Large intestine (tissue), 3 donors: ENCODE measurements at regions not wholly inside any gene's neighbourhood (a gene's known extent, or its start where the extent isn't known, plus 50 kb on each side); places are given as distances from the start of the nearest gene placed in this dataset.
"Not testable (repeated sequence)": the region's sequence is repeated elsewhere in the genome, so short reads cannot be mapped to it uniquely, and the experiment has no call there.

Source experiments
- DNase-seq, 2 donors: peaks; one replicate each; pipeline versions ENCODE4 v3.0.0 to v3.0.0-alpha.2; 2013
- H3K27ac ChIP-seq: one replicate; pipeline ENCODE4 v1.5.1; 2013; ENCODE audit warnings: low read length
- H3K27me3 ChIP-seq: 2 replicates; pipeline ENCODE4 v1.6.1; 2013; ENCODE audit warnings: low read length; ENCODE audit not compliant: control insufficient read depth, insufficient read depth
- H3K36me3 ChIP-seq: 2 replicates; pipeline ENCODE4 v1.6.1; 2013; ENCODE audit warnings: low read length; ENCODE audit not compliant: control insufficient read depth, insufficient read depth
- H3K4me1 ChIP-seq: one replicate; pipeline ENCODE4 v1.6.1; 2013; ENCODE audit warnings: low read length; ENCODE audit not compliant: control insufficient read depth, insufficient read depth
- H3K4me3 ChIP-seq: one replicate; pipeline ENCODE4 v1.5.1; 2013; ENCODE audit warnings: low read length
- H3K9me3 ChIP-seq: one replicate; pipeline ENCODE4 v1.6.1; 2013; ENCODE audit warnings: mild to moderate bottlenecking, low read depth, low read length, moderate library complexity; ENCODE audit not compliant: control insufficient read depth
- WGBS: methylation state at CpG from one replicate; pipeline ENCODE4 v1.1.5; 2013; ENCODE audit warnings: low lambda C conversion rate; ENCODE audit not compliant: insufficient coverage; 5-methylcytosine and 5-hydroxymethylcytosine counted together

DNA sequence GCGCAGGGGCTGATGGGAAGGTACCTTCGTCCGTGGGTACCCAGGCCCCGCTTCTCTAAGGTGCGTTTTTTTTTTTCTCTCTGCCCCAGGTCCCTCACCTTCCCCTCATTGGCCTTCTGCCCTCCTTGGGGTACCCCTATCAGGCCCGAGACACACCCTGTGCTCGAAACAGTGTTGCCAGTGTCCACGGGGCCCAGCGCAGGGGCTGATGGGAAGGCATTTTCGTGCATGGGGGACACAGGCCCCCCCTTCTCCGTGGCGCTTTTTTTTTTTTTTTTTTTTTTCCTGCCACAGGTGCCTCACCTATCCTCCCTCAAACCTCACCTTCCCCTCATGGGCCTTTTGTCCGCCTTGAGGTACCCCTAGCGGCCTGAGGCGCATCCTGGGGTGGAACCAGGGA is 191.6 kb downstream of the POTEG start:
- H3K27ac ChIP-seq, H3K4me1 ChIP-seq, H3K4me3 ChIP-seq, DNase-seq, H3K9me3 ChIP-seq, H3K36me3 ChIP-seq, H3K27me3 ChIP-seq: not testable (repeated sequence)
- no CpG with 5 or more reads among the region's 15 CpGs for WGBS

DNA sequence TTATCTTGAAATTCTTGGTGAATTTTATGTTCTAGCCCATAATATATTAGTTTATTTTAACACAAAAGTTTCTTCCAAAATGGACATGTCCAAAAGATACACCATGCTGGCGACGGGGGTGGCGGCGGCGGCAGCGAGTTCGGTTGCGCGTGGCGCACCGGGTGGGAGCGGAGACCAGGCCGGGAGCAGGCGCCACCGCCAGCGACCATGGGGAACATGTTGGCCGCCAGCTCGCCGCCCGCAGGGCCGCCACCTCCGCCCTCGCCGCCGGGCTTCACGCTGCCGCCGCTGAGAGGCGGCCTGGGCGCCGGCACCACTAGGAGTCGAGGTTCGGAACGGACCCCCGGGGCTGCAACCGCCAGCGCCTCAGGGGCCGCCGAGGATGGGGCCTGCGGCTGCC is 167.2 kb downstream of the POTEG start:
- DNase-seq, H3K4me1 ChIP-seq, H3K27ac ChIP-seq, H3K27me3 ChIP-seq, H3K4me3 ChIP-seq, H3K36me3 ChIP-seq, H3K9me3 ChIP-seq: not testable (repeated sequence)
- WGBS: no CpG with 5 or more reads among the region's 40 CpGs

DNA sequence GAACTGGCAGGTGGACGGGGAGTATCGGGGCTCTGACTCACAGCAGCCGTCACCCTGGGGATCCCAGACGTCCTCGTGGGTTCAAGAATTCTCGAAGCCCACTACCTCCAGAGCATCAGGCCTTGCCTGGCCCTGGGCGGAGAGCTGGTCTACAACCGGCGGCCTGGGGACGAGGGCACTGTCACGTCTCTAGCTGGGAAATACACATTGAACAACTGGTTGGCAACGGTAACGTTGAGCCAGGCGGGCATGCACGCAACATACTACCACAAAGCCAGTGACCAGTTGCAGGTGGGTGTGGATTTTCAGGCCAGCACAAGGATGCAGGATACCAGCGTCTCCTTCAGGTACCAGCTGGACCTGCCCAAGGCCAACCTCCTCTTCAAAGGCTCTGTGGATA is 166.5 kb downstream of the POTEG start:
- not testable (repeated sequence) for DNase-seq, H3K27me3 ChIP-seq, H3K4me3 ChIP-seq, H3K27ac ChIP-seq, H3K36me3 ChIP-seq, H3K4me1 ChIP-seq, H3K9me3 ChIP-seq
- WGBS: no CpG with 5 or more reads among the region's 16 CpGs

DNA sequence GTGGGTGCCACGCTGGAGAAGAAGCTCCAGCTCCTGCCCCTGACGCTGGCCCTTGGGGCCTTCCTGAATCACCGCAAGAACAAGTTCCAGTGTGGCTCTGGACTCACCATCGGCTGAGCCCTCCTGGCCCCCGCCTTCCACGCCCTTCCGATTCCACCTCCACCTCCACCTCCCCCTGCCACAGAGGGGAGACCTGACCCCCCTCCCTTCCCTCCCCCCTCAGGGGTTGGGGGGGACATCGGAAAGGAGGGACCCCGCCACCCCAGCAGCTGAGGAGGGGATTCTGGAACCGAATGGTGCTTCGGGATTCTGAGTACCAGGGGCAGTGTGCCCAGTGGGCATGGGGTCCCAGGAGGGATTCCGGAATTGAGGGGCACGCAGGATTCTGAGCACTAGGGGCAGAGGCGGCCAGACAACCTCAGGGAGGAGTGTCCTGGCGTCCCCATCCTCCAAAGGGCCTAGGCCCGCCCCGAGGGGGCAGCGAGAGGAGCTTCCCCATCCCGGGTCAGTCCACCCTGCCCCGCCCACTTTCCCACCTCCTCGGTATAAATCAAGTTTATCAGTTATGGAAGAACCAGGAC is 166.0 kb downstream of the POTEG start:
- not testable (repeated sequence) for H3K4me3 ChIP-seq, H3K27me3 ChIP-seq, DNase-seq, H3K27ac ChIP-seq, H3K4me1 ChIP-seq, H3K36me3 ChIP-seq, H3K9me3 ChIP-seq
- no CpG with 5 or more reads among the region's 21 CpGs for WGBS

DNA sequence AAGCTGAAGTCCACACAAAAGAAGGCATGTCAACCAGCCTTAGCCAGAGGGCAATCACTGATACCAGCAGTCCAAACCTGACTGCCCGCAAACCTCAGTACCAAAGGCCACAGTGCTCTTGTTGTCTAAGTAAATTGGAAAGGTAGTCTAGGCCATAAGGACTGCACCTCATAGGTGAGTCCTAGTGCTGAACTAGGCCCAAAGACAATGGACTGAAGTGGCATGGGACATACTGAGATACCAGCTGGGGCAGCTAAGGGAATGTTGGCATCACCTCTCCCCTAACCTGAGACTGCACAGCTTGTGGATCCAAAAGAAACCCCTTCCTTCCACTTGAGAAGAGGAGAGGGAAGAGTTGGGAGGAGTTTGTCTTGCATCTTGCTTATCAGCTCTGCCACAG is 161.9 kb downstream of the POTEG start:
- H3K36me3 ChIP-seq, DNase-seq, H3K27ac ChIP-seq, H3K4me1 ChIP-seq, H3K4me3 ChIP-seq, H3K27me3 ChIP-seq, H3K9me3 ChIP-seq: not testable (repeated sequence)
- WGBS: no CpG with 5 or more reads among the region's 1 CpG

DNA sequence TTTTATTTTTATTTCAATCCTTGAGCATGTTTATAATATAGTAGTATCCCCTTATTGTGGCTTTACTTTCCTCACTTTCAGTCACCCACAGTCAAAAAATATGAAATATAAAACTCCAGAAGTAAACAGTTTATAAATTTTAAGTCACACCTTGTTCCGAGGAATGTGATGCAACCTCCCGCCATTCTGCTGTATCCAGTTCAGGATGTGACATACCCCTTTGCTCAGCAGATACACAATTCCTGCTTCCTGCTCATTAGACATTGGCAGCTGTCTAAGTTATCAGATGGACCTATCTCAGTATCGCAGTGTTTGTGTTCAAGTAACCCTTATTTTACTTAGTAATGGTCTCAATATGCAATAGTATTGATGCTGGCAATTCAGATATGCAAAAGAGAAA is 144.5 kb downstream of the POTEG start:
- H3K4me3 ChIP-seq, H3K27me3 ChIP-seq, H3K27ac ChIP-seq, H3K36me3 ChIP-seq, H3K9me3 ChIP-seq, DNase-seq, H3K4me1 ChIP-seq: not testable (repeated sequence)
- no CpG with 5 or more reads among the region's 3 CpGs for WGBS

DNA sequence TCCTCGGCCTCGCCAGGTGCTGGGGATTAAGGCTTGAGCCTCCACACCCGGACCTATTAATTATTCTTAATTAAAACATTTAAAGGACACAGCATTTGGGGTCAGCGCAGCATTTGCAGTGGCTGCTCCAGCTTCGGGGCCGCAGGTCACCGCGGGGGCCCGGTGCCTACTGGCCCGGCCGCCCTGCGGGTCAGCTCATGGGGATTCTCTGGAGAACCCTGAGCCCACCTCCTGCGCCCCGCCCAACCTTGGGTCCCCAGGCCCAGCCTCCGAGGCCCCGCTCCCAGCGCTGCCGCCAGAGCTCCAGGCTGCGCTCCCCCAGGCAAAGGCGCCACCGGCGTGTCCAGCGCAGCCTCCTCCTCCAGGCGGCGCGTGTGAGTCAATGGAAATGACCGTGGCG is 133.9 kb downstream of the POTEG start:
- H3K27me3 ChIP-seq, H3K4me3 ChIP-seq, DNase-seq, H3K4me1 ChIP-seq, H3K36me3 ChIP-seq, H3K27ac ChIP-seq: not testable (repeated sequence)
- peaks cover 10% of the 10 kb centered on the region for H3K9me3 ChIP-seq
- WGBS: no CpG with 5 or more reads among the region's 28 CpGs

DNA sequence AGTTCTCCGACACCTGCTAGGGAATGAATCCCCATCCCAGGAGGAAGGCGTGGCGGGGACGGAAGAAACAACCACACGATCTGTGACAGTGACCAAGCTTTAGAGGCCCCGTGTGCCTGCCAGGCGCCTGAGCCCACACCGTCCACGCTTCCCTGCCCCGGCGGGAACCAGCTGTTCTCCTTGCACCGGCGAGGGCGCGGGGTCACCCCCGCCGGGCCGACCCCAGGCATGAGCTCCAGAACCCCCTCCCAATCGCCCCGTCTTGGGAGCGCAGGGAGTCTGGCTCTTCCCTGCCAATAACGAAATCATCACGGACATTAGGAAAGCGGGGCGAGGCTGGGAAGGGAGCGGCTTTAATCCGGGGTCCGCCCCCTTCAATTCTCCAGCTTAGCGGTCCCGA is 133.3 kb downstream of the POTEG start:
- H3K36me3 ChIP-seq, H3K27ac ChIP-seq, H3K4me3 ChIP-seq, DNase-seq, H3K27me3 ChIP-seq, H3K4me1 ChIP-seq: not testable (repeated sequence)
- peaks cover 10% of the 10 kb centered on the region for H3K9me3 ChIP-seq
- WGBS: no CpG with 5 or more reads among the region's 30 CpGs

DNA sequence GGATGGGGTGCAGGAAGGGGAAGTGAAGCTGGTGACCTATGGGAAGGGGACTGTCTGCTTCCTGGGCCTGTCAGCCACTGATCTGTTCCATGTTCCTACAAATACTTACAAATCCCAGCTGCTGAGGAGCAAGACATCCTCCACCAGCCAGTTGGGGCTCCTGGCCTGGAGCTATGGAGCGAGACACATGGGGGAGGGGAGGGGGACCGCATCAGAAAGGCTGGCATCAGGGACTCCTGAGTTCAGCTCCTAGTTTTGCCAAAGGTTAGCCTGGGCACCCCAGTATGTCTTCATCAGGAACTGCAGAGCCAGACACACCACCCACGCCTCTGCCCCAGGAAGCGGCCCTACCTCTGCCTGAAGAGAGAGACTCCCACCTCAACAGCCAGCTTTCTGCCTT is 130.3 kb downstream of the POTEG start:
- H3K27ac ChIP-seq, H3K4me3 ChIP-seq, H3K27me3 ChIP-seq, DNase-seq, H3K4me1 ChIP-seq, H3K36me3 ChIP-seq: not testable (repeated sequence)
- no CpG with 5 or more reads among the region's 4 CpGs for WGBS
- H3K9me3 ChIP-seq: peaks cover 10% of the 10 kb centered on the region

DNA sequence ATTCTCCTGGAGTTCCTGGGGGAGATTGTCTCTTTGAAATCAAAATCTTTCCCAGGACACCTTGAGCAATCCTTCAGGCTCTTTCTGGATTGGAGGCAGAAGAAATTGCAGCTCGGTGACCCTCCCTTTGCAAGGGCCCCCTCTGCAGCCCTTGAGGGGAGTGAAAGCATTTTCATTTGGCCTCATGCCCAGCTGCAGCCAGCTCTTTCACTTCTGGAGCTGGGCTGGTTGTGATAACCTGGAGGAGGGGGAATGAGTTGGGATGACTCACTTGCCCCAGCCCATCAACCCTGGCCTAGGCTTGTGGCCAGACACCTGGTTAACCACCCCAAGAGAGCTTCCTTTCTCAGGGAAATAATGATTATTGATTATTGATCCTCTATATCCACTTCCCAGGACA is 129.7 kb downstream of the POTEG start:
- not testable (repeated sequence) for DNase-seq, H3K4me3 ChIP-seq, H3K36me3 ChIP-seq, H3K4me1 ChIP-seq, H3K27ac ChIP-seq, H3K27me3 ChIP-seq
- WGBS: no CpG with 5 or more reads among the region's 1 CpG
- peaks cover 10% of the 10 kb centered on the region for H3K9me3 ChIP-seq

DNA sequence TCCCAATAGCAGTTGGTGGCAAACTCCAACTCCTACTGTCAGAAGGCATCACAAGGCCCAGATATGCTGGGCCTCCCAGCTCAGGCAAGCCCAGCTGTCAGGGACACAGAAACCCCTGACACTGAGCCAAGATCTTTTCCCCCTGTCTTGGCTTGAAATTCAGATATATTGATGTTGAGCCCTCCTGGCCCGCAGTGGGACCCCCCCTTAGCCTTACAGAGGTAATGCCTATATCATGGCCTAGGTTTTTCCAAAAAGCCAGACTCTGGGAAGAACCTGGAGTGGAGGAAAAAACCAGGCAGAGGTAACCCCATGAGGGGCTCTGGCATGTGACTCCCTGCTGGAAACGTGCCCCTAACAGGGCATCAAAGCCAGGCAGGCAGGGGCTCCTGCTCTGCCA is 129.2 kb downstream of the POTEG start:
- H3K4me1 ChIP-seq, DNase-seq, H3K36me3 ChIP-seq, H3K4me3 ChIP-seq, H3K27me3 ChIP-seq, H3K27ac ChIP-seq: not testable (repeated sequence)
- peaks cover 10% of the 10 kb centered on the region for H3K9me3 ChIP-seq
- no CpG with 5 or more reads among the region's 2 CpGs for WGBS
